GM18511 (cell line): ENCODE measurements at regions not wholly inside any gene's neighbourhood (a gene's known extent, or its start where the extent isn't known, plus 50 kb on each side); places are given as distances from the start of the nearest gene placed in this dataset.
"Not testable (repeated sequence)": the region's sequence is repeated elsewhere in the genome, so short reads cannot be mapped to it uniquely, and the experiment has no call there.

Experiments used
- ATAC-seq: cut with Tn5 transposase; IDR thresholded peaks from one replicate; pipeline ENCODE4 v1.9.1; 2021; ENCODE audit warnings: mild to moderate bottlenecking, moderate library complexity; ENCODE audit not compliant: unreplicated experiment

DNA sequence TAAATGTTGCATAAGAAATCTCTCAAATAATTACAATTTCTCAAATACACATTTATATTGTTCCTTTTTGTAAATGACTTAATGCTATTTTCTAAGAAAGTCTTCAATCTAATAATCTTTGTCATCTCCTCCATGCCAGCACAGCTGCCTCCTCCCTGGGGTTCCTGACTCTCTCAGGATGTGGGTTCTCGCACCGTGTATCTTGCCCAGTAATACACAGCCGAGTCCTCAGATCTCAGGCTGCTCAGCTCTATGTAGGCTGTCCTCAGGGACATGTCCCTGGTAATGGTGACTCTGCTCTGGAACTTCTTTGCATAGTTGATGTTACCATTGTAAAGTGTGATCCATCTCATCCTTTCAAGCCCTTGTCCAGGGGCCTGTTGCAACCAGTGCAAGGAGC is 1223.7 kb downstream of the TMEM121 start:
- not testable (repeated sequence) for ATAC-seq

DNA sequence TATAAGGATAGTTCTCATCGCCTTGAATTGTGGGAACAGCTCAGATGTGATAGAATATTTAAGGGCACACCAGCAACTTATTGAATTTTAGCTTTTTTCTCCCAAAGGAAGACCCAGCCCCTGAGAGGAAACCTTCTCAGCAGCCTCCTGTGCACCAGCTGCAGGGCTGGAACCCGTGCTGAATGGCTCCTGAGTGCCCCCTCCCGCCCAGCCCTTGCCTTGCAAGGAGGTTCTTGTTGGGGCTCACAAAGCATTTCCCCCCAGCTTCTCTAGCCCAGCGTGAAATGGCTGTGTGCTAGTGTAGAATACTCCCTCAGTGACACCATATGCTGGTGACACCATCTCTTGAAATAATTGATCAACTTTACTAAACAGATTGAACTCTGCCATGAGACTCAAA is 1227.4 kb downstream of the TMEM121 start:
- not testable (repeated sequence) for ATAC-seq

DNA sequence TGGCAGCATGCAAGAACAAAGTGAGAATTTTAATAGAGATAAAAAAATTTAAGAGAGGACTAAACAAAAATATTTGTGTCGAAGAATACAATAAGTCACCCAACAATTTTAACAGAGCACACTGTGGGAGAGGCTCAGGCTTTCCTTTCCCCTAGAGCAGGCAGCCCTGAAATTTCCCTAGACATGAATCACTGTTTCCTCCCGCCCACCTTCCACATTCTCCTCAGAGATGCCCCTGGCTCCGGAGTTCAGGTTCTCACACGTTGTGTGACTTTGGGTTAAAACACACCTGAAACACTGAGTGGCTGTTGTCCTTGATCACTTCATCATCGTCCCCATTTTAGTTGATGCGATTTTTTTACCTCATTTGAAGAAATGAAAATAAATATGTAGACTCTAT is 1231.1 kb downstream of the TMEM121 start:
- ATAC-seq = not testable (repeated sequence)

DNA sequence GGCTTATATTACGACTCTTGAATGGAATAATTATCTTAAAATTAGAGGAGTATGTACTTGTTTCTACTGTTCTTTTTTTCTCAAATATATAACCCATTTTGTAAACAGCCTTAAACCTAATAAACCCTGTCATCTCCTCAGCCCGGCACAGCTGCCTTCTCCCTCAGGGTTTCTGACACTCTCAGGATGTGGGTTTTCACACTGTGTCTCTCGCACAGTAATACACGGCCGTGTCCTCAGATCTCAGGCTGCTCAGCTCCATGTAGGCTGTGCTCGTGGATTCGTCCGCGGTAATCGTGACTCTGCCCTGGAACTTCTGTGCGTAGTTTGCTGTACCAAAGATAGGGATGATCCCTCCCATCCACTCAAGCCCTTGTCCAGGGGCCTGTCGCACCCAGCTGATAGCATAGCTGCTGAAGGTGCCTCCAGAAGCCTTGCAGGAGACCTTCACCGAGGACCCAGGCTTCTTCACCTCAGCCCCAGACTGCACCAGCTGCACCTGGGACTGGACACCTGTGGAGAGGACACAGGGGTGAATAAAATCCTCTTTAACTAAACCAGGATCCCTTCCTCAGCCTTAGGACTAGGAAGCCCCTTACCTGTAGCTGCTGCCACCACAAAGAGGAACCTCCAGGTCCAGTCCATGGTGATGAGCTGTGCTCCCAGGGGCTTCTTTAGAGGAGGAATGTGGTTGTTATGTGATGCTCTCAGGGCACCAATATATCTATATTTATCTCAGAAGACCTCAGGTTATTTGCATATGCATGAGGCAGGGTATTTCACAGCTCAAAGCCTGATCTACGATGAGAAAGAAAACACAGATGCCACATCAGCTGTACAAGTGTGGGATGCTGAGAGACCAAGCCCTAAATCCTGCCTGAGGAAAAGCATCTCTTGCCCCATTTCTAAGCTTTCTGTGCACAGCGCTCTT is 1235.8 kb downstream of the TMEM121 start:
- ATAC-seq = peak; percentile 62

DNA sequence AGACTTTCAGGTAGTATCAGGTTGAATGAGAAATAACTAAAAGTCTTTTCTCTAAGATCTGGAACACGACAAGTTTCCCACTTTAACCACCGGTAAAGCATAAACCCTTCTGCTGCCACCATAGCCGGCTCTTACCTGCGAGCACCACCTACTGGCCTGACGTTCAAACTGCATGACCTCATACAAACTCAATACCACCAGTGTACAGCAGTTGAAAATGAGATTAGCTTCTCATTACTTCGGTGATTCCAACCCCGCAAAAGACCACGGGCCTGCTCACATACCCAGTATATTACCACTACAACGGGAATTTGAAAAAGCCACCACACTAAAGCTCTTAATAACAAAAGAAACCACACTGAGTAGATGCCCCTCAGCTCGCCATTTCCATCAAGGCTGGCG is 1238.6 kb downstream of the TMEM121 start:
- ATAC-seq = peak; percentile 60

DNA sequence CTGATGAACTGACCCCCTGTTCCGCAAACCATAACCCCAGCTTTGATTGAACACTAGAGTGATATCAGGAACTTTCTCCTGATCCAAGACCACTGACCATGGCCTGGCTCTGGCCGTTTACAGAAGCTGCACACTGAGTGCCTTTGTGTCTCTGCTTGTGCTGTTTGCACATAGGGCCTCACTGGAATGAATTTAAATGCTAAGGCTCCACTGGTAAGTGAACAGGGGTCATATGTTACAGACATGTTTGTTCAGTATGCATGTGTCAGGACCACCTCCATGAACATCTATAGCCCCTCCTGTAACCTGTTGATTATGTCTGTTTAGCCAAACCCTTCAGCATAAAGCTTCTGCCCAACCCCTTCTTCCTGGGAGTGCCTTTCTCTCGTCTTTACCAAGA is 1239.8 kb downstream of the TMEM121 start:
- no peak for ATAC-seq

DNA sequence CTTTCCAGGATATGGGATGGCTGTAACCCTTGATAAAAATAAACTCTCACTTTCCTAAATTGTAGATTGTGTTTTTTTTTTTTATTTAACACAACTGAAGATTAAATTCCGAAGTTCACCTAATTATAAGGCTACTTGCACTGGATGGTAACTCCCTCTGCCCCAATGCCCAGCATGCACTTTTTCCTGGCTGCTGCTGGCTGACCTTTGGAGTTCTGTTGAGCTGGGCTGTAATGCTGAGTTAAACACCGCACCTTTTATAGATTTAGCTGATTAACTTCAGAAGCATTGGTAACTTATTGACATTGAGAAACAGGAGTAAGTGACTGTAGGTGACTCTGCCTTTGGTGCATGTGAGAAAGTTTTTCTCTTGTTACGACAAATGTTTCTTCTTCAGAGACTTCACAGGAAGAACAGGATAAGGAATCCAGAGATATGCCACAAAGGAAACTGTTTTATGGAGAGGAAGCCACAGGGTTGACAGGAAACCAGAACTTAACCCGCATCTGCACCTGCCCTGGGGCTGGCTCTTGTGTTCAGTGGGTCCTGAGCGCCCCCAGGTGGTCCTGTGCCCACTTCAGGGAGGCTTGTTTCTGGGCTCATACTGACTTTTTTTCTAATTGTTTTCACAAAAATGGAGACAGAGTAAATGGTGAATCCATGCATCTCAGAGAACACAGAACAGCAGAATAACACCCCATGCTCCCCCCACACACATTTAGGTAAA is 1240.3 kb downstream of the TMEM121 start:
- ATAC-seq = not testable (repeated sequence)

DNA sequence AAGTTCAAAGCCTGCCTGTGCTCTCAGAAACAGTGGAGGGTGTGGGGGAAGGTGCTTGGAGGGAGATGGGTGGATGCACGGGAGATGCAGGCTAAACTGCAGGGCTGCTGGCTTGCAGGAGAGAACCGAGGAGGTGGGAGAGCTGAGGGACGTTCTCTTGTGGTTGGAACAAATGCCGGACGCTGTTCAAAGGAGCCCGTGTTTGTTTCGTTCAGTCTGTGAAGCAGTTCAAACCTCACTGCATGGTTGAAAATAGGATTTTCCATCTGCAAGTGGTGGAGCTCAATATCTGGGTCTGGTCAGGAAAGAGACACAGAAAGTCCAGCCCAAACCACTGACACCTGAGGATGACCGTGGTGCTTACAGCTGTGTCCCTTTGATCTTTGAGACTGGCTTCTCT is 1241.8 kb downstream of the TMEM121 start:
- not testable (repeated sequence) for ATAC-seq

DNA sequence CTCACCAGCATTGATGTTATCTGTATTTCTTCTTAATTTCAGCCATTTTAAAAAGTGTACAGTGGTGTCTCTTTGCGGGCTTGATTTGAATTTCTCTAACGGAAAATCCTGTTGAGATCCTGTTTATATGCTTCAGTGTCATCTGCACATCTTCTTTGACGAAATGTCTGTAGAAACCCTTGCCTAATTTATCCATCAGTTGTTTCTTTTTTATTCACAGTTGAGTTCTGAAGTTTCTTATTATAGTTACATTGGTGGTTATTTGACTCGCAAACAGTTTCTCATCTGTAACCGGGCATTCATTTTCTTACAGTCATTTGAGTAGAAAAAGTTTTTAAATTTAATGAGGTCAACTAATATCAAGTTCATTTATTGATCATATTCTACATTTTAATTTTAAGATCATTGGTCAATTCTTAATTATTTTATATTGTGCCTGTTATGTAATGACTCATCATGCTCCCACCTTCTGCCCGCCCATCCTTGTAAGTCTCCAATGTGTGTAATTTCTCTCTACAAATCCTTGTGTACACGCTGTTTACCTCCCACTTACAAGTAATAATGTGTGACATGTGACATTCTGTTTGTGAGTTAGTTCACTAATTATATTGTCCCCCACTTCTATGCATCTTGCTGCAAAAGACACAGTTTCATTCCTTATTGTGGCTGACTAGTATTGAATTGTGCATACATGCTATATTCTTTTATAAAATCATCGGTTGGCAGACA is 1242.8 kb downstream of the TMEM121 start:
- ATAC-seq = not testable (repeated sequence)

DNA sequence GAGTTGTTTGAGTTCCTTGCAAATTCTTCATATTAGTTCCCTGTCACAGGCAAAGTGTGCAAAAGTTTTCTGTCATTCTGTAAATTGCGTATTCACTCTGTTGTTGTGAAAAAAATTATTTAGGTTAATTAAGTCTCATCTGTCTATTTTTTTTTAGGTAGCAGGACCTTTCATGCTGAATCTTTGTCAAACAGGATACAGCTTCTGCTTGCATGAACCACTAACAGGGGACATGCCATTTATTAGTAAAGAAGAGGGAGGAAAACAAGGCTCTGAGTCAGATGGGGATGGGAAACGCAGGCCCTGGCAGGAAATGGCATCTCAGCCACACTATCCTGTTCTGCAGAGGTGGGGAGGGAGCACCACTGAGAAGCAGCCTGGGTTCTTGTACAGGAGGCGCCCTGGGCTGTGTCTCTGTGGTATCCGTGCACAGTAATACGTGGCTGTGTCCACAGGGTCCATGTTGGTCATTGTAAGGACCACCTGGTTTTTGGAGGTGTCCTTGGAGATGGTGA is 1243.8 kb downstream of the TMEM121 start:
- ATAC-seq = not testable (repeated sequence)

DNA sequence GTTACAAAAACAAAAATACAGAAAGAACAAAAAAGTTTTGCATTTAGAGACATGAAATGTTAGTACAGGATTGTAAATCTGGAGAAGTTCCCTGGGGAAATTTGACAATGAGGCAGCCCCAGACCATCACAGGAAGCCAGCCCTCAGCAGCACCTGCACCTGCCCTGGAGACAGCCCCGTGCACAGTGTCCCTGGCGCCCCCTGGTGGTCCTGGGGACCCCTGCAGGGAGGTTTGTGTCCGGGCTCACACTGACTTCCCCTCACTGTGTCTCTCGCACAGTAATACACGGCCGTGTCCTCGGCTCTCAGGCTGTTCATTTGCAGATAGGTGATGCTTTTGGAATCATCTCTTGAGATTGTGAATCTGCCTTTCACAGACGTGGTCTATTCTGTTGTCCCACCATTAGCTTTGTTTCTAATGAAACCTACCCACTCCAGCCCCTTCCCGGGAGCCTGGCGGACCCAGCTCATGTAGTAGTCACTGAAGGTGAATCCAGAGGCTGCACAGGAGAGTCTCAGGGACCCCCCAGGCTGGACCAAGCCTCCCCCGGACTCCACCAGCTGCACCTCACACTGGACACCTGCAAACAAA is 1248.6 kb downstream of the TMEM121 start:
- ATAC-seq = not testable (repeated sequence)

DNA sequence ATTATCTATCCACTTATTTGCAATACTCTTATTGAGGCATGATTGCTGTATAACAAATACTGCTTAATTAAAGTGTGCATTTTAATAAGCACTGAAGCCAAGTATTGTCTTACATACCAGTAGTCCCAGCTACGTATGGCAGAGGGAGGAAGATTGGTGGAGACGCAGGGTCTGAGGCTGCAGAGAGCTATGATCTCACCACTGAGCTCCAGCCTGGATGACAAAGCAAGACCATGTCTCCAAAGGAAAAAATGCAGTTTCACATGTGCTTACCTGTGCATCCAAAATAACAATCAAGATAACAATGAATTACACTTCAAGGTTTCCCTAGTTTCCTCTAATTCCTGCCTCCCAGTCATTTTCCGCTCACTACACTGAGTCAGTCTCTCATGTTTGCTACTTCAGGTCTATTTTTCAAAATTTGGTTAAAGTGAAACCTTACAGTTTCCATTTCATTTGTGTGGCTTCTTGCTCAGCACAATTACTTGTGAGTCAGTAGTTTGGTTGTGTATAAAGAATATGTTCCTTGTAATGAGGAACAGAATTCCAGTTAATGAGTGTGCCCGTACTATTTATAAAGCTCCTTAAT is 1250.1 kb downstream of the TMEM121 start:
- ATAC-seq = no peak

DNA sequence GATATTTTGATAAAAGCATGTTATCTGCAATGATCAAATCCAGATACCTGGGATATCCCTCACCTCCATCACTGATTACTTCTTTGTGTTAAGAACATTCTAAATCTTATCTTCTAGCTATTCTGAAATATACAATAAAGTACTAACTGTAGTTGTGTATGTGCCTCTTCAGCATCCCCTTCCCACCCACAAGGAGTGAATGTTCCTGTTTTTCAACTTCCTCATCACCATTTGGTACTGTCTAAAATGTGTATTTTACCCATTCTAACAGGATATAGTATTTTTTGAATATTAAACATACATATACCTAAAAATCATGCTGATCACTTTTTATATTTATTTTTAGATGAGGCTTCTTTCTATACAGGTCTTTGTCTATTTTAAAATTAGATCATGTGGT is 1252.6 kb downstream of the TMEM121 start:
- ATAC-seq = no peak

DNA sequence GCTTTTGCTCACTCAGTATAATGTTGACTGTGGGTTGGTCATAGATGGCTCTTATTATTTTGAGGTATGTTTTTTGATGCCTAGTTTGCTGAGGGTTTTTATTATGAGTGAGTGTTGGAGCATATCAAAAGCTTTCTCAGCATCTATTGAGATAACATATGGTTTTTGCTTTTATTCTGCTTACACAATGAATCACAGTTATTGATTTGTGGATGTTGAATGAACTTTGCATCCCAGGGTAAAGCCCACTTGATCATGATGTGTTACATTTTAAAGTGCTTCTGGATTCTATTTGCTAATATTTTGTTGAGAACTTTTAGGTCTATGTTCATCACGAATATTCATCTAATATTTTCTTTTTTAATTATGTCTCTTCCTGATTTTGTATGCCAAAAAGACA is 1260.3 kb downstream of the TMEM121 start:
- no peak for ATAC-seq

DNA sequence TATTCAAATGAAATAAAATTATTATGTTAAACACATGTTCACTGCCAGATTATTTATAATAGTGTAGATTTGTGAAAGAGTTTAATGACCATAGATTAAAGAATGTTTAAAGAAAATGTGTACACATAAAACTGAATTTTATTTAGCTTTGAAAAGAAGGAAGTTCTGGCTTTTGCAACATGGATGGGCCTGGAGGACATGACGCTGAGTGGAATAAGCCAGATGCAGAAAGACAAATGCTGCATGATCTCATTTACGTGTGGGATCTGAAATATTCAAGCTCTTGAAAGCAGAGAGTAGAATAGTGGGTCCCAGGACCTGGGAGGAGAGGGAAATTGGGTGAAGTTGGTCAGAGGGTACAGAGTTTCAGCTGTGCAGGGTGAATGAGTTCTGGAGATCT is 1261.2 kb downstream of the TMEM121 start:
- no peak for ATAC-seq

DNA sequence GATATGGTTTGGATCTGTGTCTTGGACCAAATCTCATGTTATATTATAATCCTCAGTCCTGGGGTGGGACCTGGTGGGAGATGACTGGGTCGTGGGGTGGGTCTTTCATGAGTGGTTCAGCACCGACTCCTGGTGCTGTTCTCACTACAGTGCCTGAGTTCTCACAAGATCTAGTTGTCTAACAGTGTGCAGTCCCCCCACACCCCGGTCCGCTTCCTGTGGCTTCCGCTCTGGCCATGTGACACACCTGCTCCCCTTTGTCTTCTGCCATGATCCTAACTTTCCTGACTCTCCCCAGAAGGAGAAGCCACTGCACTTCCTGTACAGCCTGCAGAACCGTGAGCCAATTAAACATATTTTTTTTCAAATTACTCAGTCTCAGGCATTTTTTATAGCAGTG is 1262.2 kb downstream of the TMEM121 start:
- ATAC-seq = no peak

DNA sequence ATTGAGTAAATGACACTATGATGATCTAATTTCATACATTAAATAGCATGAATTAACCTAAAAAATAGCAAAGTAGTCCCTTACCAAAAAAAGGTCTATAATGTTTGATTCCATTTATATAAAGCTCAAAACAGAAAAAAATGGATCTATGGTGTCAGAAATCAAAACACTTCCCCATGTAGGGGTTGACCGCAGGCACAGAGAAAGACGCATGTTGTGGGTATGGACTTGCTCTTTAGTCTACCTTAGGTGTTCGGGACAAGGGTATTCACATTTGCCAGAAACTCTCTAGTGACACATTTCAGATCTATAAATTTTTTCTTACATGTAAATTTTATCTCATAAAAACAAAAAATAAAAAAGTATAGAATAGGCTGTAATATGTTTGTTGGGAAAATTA is 1262.9 kb downstream of the TMEM121 start:
- ATAC-seq = no peak

DNA sequence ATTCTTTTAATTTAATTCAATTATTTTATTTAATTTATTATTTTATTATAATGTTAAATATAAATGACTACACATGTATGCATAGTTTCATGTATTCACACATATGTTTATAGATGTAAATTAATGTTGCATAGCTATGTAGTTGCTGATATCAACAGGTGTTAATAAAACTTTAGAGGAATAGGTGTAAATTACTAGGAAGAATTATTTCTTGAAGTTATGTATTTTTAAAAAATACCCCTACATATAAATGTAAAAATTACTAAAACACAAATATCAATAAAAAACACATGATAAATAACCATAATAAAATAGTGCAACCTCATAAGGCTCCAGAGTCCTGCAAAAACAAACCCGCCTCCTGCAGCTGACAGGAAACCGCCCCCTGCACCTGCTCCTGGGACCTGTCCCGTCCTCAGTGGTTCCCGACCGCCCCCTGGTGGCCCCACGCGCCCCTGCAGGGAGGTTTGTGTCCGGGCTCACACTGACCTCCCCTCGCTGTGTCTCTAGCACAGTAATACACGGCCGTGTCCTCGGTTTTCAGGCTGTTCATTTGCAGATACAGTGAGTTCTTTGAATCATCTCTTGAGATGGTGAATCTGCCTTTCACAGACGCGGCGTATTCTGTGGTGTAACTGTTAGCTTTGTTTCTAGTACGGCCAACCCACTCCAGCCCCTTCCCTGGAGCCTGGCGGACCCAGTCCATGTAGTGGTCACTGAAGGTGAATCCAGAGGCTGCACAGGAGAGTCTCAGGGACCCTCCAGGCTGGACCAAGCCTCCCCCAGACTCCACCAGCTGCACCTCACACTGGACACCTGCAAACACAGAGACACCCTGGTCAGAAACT is 1264.0 kb downstream of the TMEM121 start:
- no peak for ATAC-seq

DNA sequence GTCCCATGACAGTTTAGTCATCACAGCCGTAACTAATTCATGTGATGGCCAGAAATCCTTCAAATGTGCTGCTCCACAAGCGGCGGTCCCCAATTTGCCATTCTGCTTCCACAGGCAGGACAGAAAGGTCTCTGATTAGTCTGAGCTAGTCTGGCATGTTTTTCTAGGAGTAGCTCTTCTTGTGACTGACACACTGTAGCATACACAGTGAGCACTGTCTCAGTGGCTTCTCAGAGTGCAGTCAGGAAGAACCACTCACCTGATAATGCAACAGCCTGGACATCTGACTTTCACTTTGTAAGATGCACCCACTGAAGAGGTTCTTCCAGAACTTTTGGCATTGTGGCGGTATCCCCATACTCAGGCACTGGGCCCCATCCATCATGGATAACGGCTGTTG is 1266.2 kb downstream of the TMEM121 start:
- no peak for ATAC-seq
